GM21526 (cell line): ENCODE measurements at regions not wholly inside any gene's neighbourhood (a gene's known extent, or its start where the extent isn't known, plus 50 kb on each side); places are given as distances from the start of the nearest gene placed in this dataset.

Experiments
- ATAC-seq: cut with Tn5 transposase; IDR thresholded peaks from one replicate; pipeline ENCODE4 v1.9.1; 2021; ENCODE audit warnings: moderate library complexity; ENCODE audit not compliant: unreplicated experiment, low FRiP score

GRCh38 chr5:6806668-6807067 lies 93.4 kb downstream of the TENT4A start:
- ATAC-seq = no peak

- ATAC-seq = no peak
Measured at GRCh38 chr5:6808462-6808861, 95.2 kb downstream of the TENT4A start.

GRCh38 chr5:6810641-6811405 lies 97.6 kb downstream of the TENT4A start:
- ATAC-seq = no peak

GRCh38 chr5:6812091-6812490 lies 98.9 kb downstream of the TENT4A start:
- ATAC-seq = no peak

GRCh38 chr5:6812800-6813731 lies 99.8 kb downstream of the TENT4A start:
- no peak for ATAC-seq

- ATAC-seq = no peak
Measured at GRCh38 chr5:6814816-6815215, 101.6 kb downstream of the TENT4A start.

- ATAC-seq = no peak
Measured at GRCh38 chr5:6818594-6819511, 105.6 kb downstream of the TENT4A start.

- ATAC-seq = no peak
Measured at GRCh38 chr5:6819521-6819920, 106.3 kb downstream of the TENT4A start.

- peak; percentile 60 for ATAC-seq
Measured at GRCh38 chr5:6820851-6821479, 107.7 kb downstream of the TENT4A start.

GRCh38 chr5:6822068-6822467 lies 108.8 kb downstream of the TENT4A start:
- ATAC-seq = no peak

- no peak for ATAC-seq
Measured at GRCh38 chr5:6822556-6823343, 109.5 kb downstream of the TENT4A start.

GRCh38 chr5:6823996-6824395 lies 110.8 kb downstream of the TENT4A start:
- ATAC-seq = no peak

GRCh38 chr5:6825678-6826244 lies 112.5 kb downstream of the TENT4A start:
- no peak for ATAC-seq

- no peak for ATAC-seq
Measured at GRCh38 chr5:6826756-6827155, 113.5 kb downstream of the TENT4A start.

GRCh38 chr5:6827526-6828219 lies 114.4 kb downstream of the TENT4A start:
- ATAC-seq = peak; percentile 78

GRCh38 chr5:6829150-6829784 lies 116.0 kb downstream of the TENT4A start:
- ATAC-seq = peak; percentile 85

GRCh38 chr5:6830643-6831239 lies 117.5 kb downstream of the TENT4A start:
- no peak for ATAC-seq
